H1 (cell line): ENCODE measurements at regions not wholly inside any gene's neighbourhood (a gene's known extent, or its start where the extent isn't known, plus 50 kb on each side); places are given as distances from the start of the nearest gene placed in this dataset.

ENCODE experiments used
- CTCF ChIA-PET: fragments of 300-600 bp; sonication (Branson Sonifier 250); formaldehyde crosslinking; loops from one replicate; lab custom pipeline; 2021; ENCODE audit not compliant: partially characterized antibody; lab: Charles Lee
- POLR2A ChIA-PET: fragments of 300-600 bp; sonication (Branson Sonifier 250); formaldehyde crosslinking; loops from one replicate; lab custom pipeline; 2021; ENCODE audit warnings: inconsistent platforms; ENCODE audit not compliant: partially characterized antibody; lab: Charles Lee
- DNase-seq, 2 experiments: peaks; one replicate each; pipeline versions ENCODE4 v3.0.0 to v3.0.0-alpha.2; 2010 to 2022; ENCODE audit warnings: low spot score in 2 of 2, low read depth in 1 of 2, mixed read lengths in 1 of 2
- FAIRE-seq: peaks from 2 replicates; lab custom pipeline; 2011; peaks lifted over from hg19 to GRCh38; lab: Jason Lieb, UNC
- H2AFZ ChIP-seq: 2 replicates; pipeline ENCODE4 v1.8.1; 2012; ENCODE audit warnings: low read length, inconsistent platforms
- H2AK5ac ChIP-seq: 2 replicates; pipeline ENCODE4 v1.6.1; 2013; ENCODE audit warnings: low read depth, low read length
- H2BK120ac ChIP-seq: replicated peaks from 2 replicates; pipeline ENCODE3; 2013; ENCODE audit warnings: low read depth, low read length, inconsistent platforms
- H2BK12ac ChIP-seq: 2 replicates; pipeline ENCODE4 v1.6.1; 2013; ENCODE audit warnings: low read depth, low read length
- H2BK15ac ChIP-seq: 2 replicates; pipeline ENCODE4 v1.6.1; 2013; ENCODE audit warnings: low read length
- H2BK20ac ChIP-seq: 2 replicates; pipeline ENCODE4 v1.6.1; 2013; ENCODE audit warnings: low read length
- H2BK5ac ChIP-seq: 2 replicates; pipeline ENCODE4 v1.6.1; 2013; ENCODE audit warnings: low read depth, low read length
- H3K14ac ChIP-seq: 2 replicates; pipeline ENCODE4 v1.6.1; 2013; ENCODE audit warnings: inconsistent platforms; ENCODE audit not compliant: insufficient read length
- H3K18ac ChIP-seq: 2 replicates; pipeline ENCODE4 v1.6.1; 2013; ENCODE audit warnings: low read length; ENCODE audit errors: extremely low read depth
- H3K23ac ChIP-seq: 2 replicates; pipeline ENCODE4 v1.6.1; 2013; ENCODE audit warnings: inconsistent platforms; ENCODE audit not compliant: insufficient read length
- H3K23me2 ChIP-seq: 2 replicates; pipeline ENCODE4 v1.6.1; 2013; ENCODE audit warnings: low read depth, low read length
- H3K27ac ChIP-seq: 2 replicates; pipeline ENCODE4 v1.6.1; 2011; ENCODE audit warnings: low read depth, low read length, inconsistent platforms
- H3K27me3 ChIP-seq, 4 experiments: replicated peaks in 1 of 4; 1 replicate in 1 of 4; 2 replicates in 3 of 4; pipeline versions ENCODE4 v1.6.1 to v1.8.1; 2011 to 2013; ENCODE audit warnings: low read length in 3 of 4, mild to moderate bottlenecking in 3 of 4, inconsistent platforms in 2 of 4, mixed read lengths in 2 of 4, moderate library complexity in 1 of 4; ENCODE audit not compliant: control insufficient read depth in 3 of 4, insufficient read depth in 3 of 4; ENCODE audit errors: extremely low read depth in 1 of 4
- H3K36me3 ChIP-seq, 4 experiments: 2 replicates each; pipeline versions ENCODE4 v1.6.1 to v1.8.1; 2011 to 2013; ENCODE audit warnings: mild to moderate bottlenecking in 4 of 4, low read length in 3 of 4, moderate library complexity in 2 of 4, control low read depth in 1 of 4, inconsistent platforms in 1 of 4; ENCODE audit not compliant: insufficient read depth in 4 of 4, control insufficient read depth in 2 of 4
- H3K4ac ChIP-seq: replicated peaks from 2 replicates; pipeline ENCODE3; 2013; ENCODE audit warnings: low read length, low read depth, mixed read lengths, inconsistent platforms; ENCODE audit not compliant: insufficient read length
- H3K4me1 ChIP-seq, 4 experiments: replicated peaks in 1 of 4; 1 replicate in 1 of 4; 2 replicates in 3 of 4; pipeline versions ENCODE4 v1.6.1 to v1.8.1; 2011 to 2013; ENCODE audit warnings: low read length in 3 of 4, inconsistent platforms in 2 of 4, mixed read lengths in 1 of 4; ENCODE audit not compliant: insufficient read depth in 4 of 4, control insufficient read depth in 3 of 4
- H3K4me2 ChIP-seq, 2 experiments: 2 replicates each; pipeline versions ENCODE4 v1.6.1 to v1.8.1; 2011 to 2013; ENCODE audit warnings: low read depth in 2 of 2, low read length in 2 of 2, control low read depth in 1 of 2, inconsistent platforms in 1 of 2, mild to moderate bottlenecking in 1 of 2; ENCODE audit not compliant: insufficient read depth in 1 of 2
- H3K4me3 ChIP-seq, 4 experiments: fragments of 200-600, 300-600 bp in 1 of 4; sonication (generic), shearing (Covaris generic), sonication (Bioruptor Twin) in 1 of 4; 2 replicates each; pipeline versions ENCODE4 v1.5.1 to v1.8.1; 2011 to 2016; ENCODE audit warnings: low read length in 4 of 4, low read depth in 3 of 4, control low read depth in 2 of 4, inconsistent platforms in 2 of 4, mild to moderate bottlenecking in 2 of 4, mixed read lengths in 1 of 4, moderate library complexity in 1 of 4; ENCODE audit not compliant: insufficient read depth in 2 of 4; ENCODE audit errors: extremely low read depth in 1 of 4
- H3K56ac ChIP-seq: replicated peaks from 2 replicates; pipeline ENCODE3; 2013; ENCODE audit warnings: low read depth, mild to moderate bottlenecking, mixed read lengths, low read length, inconsistent platforms; ENCODE audit not compliant: insufficient read length
- H3K79me1 ChIP-seq: 2 replicates; pipeline ENCODE4 v1.6.1; 2013; ENCODE audit warnings: low read depth, low read length, control low read depth
- H3K79me2 ChIP-seq, 2 experiments: 2 replicates each; pipeline versions ENCODE4 v1.6.1 to v1.8.1; 2012 to 2013; ENCODE audit warnings: low read length in 2 of 2, mild to moderate bottlenecking in 2 of 2, inconsistent platforms in 1 of 2; ENCODE audit not compliant: insufficient read depth in 2 of 2, control insufficient read depth in 1 of 2
- H3K9ac ChIP-seq, 4 experiments: replicated peaks in 1 of 4; 1 replicate in 1 of 4; 2 replicates in 3 of 4; pipeline versions ENCODE4 v1.6.1 to v1.8.1; 2011 to 2013; ENCODE audit warnings: low read depth in 3 of 4, low read length in 3 of 4, control low read depth in 2 of 4, mild to moderate bottlenecking in 2 of 4, moderate library complexity in 2 of 4, inconsistent platforms in 1 of 4; ENCODE audit errors: extremely low read depth in 1 of 4
- H3K9me3 ChIP-seq, 2 experiments: 2 replicates each; pipeline versions ENCODE4 v1.6.1 to v1.8.1; 2012 to 2013; ENCODE audit warnings: mild to moderate bottlenecking in 2 of 2, moderate library complexity in 2 of 2, control low read depth in 1 of 2, inconsistent platforms in 1 of 2, low read depth in 1 of 2, low read length in 1 of 2, mixed read lengths in 1 of 2; ENCODE audit not compliant: insufficient read depth in 2 of 2
- H4K20me1 ChIP-seq, 2 experiments: replicated peaks in 1 of 2; 2 replicates each; pipeline versions ENCODE3 to v1.8.1; 2011 to 2013; ENCODE audit warnings: inconsistent platforms in 2 of 2, low read length in 2 of 2, mild to moderate bottlenecking in 1 of 2; ENCODE audit not compliant: insufficient read depth in 2 of 2, control insufficient read depth in 1 of 2
- H4K5ac ChIP-seq: 2 replicates; pipeline ENCODE4 v1.6.1; 2013; ENCODE audit warnings: low read length, low read depth, mixed read lengths, inconsistent platforms; ENCODE audit not compliant: insufficient read length
- H4K8ac ChIP-seq: 2 replicates; pipeline ENCODE4 v1.8.0; 2013; ENCODE audit warnings: mild to moderate bottlenecking, moderate library complexity, low read length, inconsistent platforms; ENCODE audit not compliant: insufficient read depth; ENCODE audit errors: extremely low read depth
- H4K91ac ChIP-seq: replicated peaks from 2 replicates; pipeline ENCODE3; 2013; ENCODE audit warnings: low read length, mixed read lengths, inconsistent platforms; ENCODE audit not compliant: insufficient read length
- BRCA1 ChIP-seq: IDR thresholded peaks from 2 replicates; pipeline ENCODE4 v1.6.1; 2012; ENCODE audit warnings: low read depth, low read length, improper control_type of control experiment
- NRF1 ChIP-seq: IDR thresholded peaks from 2 replicates; pipeline ENCODE4 v1.6.1; 2011; ENCODE audit warnings: mild to moderate bottlenecking, low read depth, low read length, improper control_type of control experiment
- POLR2A ChIP-seq, 2 experiments: IDR thresholded peaks; 1 replicate in 1 of 2; 2 replicates in 1 of 2; pipeline ENCODE4 v1.6.1; 2011; ENCODE audit warnings: low read depth in 2 of 2, low read length in 2 of 2, mild to moderate bottlenecking in 2 of 2; ENCODE audit errors: control extremely low read depth in 1 of 2
- WGBS, 2 experiments: shearing (Covaris generic) in 1 of 2; methylation state at CpG; one replicate each; pipeline versions ENCODE4 v1.1.6 to v1.1.7; 2013 to 2015; ENCODE audit warnings: low lambda C conversion rate in 2 of 2, mixed read lengths in 2 of 2, inconsistent platforms in 1 of 2, low coverage in 1 of 2, missing lambda C conversion rate in 1 of 2; ENCODE audit not compliant: insufficient replicate concordance in 2 of 2, insufficient coverage in 1 of 2, insufficient read length in 1 of 2; ENCODE audit errors: extremely low coverage in 1 of 2, missing lambda C conversion rate in 1 of 2; 5-methylcytosine and 5-hydroxymethylcytosine counted together

DNA sequence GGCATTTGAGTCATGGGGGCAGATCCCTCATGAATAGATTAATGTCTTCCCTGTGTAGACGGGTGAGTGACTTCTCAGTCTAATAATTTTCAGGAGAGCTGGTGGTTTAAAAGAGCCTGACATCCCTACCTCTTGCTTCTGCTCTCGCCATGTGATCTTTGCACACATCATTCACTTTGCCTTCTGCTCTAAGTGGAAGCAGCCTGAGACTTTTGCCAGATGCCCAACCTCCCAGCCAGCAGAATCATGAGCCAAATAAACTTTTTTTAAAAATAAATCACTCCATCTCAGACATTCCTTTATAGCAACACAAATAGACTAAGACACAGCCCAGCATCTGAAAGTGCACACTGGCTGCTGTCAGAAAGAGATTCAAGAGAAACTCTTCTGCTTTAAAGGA lies 155.2 kb downstream of the ZNF365 start:
- peaks cover 3 to 4% of the 10 kb centered on the region in 2 experiments; a peak in 1 of 4 replicates for H3K9me3 ChIP-seq
- no peaks in the 10 kb centered on the region for H3K4me1 ChIP-seq
- no peaks in the 10 kb centered on the region for H3K23me2 ChIP-seq
- H4K20me1 ChIP-seq = no peaks in the 10 kb centered on the region
- ChIA-PET CTCF (no interaction called here), POLR2A (no interaction called here)
- H2BK5ac ChIP-seq = no peak overlapping the region
- H3K18ac ChIP-seq = no peak overlapping the region
- no peaks in the 10 kb centered on the region for H3K36me3 ChIP-seq
- H3K23ac ChIP-seq = no peak overlapping the region
- no peak overlapping the region for H2BK15ac ChIP-seq
- no peak overlapping the region for H3K4ac ChIP-seq
- TF ChIP-seq NRF1 (no peak), POLR2A (IDR thresholded peaks at IDR 0.05; ENCODE audit: control extremely low read depth in 1 of 2, low read depth in 2 of 2, low read length in 2 of 2) (no peak), BRCA1 (no peak)
- H3K79me2 ChIP-seq = no peaks in the 10 kb centered on the region
- no peak overlapping the region for H3K4me3 ChIP-seq
- no peak overlapping the region for H3K9ac ChIP-seq
- no peak overlapping the region for H2AFZ ChIP-seq
- FAIRE-seq (no peak), DNase-seq (no peak)
- no peak overlapping the region for H2AK5ac ChIP-seq
- H4K91ac ChIP-seq = no peak overlapping the region
- 40% methylated on average over 2 of the region's 2 CpGs; no CpG with 5 or more reads in 1 of the 2 experiments for WGBS, 2 experiments
- H3K56ac ChIP-seq = no peak overlapping the region
- H3K14ac ChIP-seq = no peak overlapping the region
- no peak overlapping the region for H3K4me2 ChIP-seq
- H2BK120ac ChIP-seq = no peak overlapping the region
- H4K5ac ChIP-seq = no peak overlapping the region
- no peaks in the 10 kb centered on the region for H3K27me3 ChIP-seq
- H4K8ac ChIP-seq = no peak overlapping the region
- no peak overlapping the region for H2BK12ac ChIP-seq
- H2BK20ac ChIP-seq = no peak overlapping the region
- H3K79me1 ChIP-seq = no peaks in the 10 kb centered on the region
- H3K27ac ChIP-seq = no peak overlapping the region
